HG02870 (cell line): ENCODE measurements at regions not wholly inside any gene's neighbourhood (a gene's known extent, or its start where the extent isn't known, plus 50 kb on each side); places are given as distances from the start of the nearest gene placed in this dataset.
"Not testable (repeated sequence)": the region's sequence is repeated elsewhere in the genome, so short reads cannot be mapped to it uniquely, and the experiment has no call there.

Experiments used
- ATAC-seq: cut with Tn5 transposase; IDR thresholded peaks from one replicate; pipeline ENCODE4 v1.9.1; 2021; ENCODE audit warnings: mild to moderate bottlenecking, moderate library complexity; ENCODE audit not compliant: unreplicated experiment

DNA sequence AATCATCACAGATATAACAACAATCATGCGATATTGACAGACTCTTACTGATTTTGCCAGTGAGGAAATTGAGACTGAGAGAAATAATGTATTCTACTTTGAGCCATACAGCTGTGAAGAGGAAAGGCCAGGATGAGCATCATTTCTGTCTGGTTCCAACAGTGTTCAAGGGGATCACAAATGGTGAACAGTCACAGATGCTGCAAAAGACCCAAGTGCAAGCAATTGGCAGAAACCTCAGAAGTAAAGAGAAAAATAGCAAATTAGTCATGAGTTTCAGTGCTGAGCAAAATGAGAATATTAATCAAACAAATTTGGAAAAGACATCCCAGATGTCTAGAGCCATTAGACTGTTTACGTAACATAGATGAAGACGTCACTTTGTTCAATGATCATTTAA is 114.1 kb downstream of the RAB38 start:
- no peak for ATAC-seq

DNA sequence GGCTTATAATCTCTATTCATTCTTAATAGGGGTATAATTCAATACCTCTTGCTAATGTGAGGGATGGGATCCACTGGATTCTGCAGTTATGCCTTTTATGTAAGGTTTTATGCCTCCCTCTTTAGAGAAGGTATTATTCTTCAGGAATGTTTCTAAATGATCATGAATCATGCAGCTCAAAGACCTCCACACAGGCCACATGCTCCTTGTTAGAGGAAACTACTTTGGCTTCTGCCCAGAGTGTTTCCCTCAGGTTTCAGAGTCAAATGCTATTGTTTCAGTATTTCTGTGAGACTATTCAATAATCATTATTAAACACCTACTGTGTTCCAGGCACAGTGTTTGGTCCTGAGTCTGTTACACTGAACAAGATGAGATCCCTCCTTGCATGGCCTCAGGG is 115.9 kb downstream of the RAB38 start:
- ATAC-seq: no peak

DNA sequence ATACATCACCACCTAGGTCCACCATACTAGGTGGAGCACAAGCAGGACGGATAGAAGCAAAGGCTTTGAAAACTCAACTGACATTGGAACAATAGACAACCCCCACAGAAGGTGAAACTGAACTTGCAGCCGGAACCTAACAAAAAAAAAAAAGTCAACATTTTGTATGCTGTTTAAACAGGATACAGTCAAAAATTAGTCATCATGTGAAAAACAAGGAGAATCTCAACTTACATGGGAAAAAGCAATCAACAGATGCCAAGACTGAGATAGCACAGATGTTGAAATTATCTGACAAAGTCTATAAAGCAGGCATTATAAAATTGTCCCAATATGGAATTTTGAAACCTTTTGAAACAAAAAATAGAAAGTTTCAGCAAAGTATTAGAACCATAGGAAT is 123.8 kb downstream of the RAB38 start:
- ATAC-seq: no peak

DNA sequence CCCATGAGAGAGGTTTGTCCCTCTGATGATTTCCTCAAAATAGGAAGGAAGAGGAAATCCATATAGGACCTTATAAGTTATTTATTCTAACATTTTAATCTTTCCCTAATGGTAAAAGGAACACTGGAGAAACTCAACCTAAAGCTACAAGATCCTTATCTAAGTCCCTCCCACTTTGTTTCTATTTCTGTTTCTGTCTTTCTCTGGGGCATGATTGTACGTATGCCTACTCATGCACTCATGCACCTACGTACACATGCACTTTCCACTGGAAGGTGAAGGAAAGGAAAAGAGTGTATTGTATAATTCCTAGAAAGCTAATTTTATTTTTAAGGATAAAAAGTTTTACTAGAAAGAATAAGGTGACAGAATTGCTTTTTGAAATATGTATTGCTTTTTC is 125.0 kb downstream of the RAB38 start:
- peak; percentile 54 for ATAC-seq

DNA sequence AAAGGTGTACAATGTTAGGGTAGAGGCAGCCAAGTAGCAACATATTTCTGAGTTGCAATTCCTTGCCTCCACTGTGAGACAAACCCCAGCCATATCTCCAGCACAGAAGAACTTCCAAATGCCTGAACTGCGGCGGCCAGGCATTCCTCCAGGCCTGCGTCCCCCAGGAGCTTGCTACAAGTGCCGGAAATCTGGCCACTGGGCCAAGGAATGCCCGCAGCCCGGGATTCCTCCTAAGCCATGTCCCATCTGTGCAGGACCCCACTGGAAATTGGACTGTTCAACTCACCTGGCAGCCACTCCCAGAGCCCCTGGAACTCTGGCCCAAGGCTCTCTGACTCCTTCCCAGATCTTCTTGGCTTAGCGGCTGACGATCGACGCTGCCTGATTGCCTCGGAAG is 130.0 kb downstream of the RAB38 start:
- ATAC-seq: not testable (repeated sequence)

DNA sequence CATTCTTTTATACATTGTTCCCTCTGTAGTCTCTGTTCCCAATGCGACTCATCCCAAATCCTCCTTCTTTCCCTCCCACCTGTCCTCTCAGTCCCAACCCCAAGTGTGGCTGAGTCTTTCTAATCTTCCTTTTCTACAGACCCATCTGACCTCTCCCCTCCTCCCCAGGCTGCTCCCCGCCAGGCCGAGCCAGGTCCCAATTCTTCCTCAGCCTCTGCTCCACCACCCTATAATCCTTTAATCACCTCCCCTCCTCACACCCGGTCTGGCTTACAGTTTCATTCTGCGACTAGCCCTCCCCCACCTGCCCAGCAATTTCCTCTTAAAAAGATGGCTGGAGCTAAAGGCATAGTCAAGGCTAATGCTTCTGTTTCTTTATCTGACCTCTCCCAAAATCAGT is 130.6 kb downstream of the RAB38 start:
- ATAC-seq: not testable (repeated sequence)

DNA sequence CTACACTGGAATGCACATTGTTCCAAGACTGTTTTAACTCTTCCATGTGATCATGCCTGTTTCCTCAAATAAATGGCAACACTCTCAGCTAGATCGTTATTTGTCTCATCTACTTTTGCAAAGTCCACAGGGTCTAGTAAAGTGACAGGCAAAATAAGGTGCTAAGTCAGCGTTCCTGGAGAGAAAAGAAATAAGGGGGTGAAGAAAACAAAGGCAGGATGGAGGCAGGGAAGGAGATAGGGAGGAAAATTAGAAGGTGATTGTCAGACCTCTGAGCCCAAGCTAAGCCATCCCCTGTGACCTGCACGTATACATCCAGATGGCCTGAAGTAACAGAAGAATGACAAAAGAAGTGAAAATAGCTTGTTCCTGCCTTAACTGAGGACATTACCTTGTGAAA is 132.1 kb downstream of the RAB38 start:
- no peak for ATAC-seq

DNA sequence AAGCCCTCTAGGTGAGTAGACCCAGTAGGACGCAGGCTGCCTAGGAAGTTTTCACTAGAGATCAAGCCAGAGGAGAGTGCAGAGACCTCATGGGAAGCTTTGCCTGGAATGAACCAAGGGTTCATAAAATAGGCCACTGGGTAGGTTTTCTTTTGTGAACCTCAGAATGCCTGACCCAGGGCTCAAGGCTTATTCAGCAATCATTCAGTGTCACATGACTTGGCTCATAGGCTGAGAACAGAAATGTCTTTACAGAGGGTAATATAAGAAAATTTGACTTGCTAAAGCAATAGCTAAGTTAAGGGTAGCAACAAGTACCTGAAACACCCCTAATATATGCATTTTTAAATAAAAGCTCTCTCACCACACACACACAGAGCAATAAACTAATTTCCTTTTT is 132.6 kb downstream of the RAB38 start:
- ATAC-seq: no peak

DNA sequence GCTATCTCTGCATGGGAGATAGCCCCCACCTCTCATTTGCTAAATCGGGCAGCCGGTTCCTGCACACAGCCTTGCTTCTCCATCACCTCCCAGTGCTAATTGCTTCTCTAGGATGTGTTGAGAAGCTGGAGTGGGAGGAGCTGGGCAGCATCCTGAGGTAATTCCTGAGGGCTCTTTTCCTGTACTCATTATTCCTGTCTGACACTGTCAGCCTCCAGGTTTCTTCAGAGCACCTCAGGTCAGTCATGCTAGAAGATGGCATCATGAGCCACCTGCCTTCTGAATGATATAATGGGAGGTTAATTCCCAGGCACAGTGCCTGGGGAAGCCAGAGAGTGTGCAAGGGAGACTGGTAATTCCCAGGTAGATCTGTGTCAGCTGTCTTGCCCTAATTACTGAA is 133.0 kb downstream of the RAB38 start:
- no peak for ATAC-seq

DNA sequence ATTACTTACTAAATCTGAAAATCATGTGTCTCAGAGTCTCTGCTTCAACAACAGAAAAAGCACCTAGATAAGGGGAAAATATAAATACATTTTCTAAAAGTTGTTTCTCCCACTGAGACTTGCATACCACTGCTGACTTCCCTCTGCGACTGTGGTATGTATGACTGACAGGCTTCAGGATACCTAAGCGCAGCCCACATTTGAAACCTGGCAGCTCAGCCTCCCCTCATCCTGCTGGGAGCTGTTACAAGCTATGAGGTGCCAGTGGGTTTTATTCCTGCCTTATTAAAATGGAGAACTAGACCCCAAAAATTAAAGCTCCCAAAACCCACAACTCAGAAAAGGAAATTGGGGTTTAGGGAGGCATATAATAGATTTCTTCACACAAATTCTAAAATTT is 133.6 kb downstream of the RAB38 start:
- ATAC-seq: no peak

DNA sequence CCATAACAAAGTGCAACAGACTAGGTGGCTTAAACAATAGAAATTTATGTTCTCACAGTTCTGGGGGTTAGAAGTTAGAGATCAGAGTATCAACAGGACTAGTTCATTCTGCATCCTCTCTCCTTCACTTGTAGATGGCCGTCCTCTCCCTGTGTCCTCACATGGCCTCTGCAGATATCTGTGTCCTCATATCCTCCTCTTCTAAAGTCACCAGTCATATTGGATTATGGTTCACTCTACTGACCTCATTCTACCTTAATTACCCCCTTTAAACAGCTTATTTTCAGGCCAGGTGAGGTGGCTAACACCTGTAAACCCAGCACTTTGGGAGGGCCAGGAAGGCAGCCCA is 135.1 kb downstream of the RAB38 start:
- ATAC-seq: no peak

DNA sequence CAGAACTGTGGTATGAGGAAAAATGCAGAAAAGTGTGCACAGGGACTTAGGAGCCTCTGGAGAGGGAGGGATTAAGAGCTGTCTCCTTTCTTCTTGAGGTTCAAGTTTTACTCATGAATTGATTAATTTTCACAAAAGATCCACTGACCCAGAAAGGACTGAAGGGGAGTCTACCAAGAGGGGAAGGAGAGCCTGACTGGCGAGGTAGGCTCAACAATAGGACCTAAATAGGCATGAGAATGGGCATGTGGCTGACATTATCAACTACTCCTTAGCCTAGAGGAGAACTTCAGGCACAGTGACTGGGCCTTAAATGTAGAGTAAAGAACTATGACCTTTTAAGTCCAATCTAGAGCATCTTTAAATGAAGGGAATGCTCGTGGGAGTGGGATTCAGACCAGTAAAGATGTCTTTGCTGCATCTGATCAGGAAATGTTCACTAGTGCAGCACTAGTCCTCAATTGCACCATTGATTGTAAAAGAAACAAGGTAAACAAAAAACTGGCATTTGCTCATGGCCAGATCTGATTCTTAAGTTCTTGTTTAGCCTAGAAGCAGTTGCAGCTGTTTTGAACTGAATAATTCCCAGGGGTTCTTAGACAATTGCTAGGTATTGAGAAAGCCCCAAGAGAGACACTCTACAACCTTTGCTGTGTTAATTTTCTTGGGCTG is 135.6 kb downstream of the RAB38 start:
- no peak for ATAC-seq

DNA sequence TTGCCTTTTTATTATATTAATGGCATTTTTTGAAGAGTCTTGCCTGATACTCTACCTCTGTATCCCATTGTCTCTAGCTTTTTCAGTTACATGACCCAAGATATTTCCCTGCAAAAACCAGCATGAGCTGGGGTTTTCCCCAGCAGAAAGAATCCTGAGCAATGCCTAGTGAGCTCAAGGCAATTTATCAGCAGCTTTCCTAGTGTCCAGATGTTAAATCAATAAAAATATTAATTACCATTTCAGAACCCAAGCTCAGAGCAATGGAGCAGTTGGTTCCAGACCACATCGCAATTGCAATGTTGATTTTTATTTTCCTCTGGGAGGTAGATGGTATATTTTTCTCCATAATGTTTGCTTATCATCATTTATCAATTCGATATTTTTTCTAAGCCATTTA is 137.2 kb downstream of the RAB38 start:
- no peak for ATAC-seq

DNA sequence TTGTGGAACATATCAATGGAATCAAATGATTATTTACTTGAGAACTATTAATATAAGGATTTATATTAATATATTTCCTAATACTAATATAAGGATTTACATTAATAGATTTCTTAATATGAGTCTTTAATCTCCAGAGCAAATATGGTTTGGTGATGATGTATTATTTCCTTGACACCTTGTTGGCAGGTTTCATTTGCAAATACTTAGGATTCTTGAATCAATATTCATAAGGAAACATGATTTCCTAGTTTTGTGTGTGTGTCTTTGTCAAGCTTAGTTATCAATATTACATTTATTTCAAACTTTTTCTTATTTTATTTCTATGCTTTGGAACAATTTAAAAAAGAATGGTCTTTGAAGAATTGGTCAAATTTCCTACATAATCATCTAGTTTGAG is 138.5 kb downstream of the RAB38 start:
- ATAC-seq: no peak

DNA sequence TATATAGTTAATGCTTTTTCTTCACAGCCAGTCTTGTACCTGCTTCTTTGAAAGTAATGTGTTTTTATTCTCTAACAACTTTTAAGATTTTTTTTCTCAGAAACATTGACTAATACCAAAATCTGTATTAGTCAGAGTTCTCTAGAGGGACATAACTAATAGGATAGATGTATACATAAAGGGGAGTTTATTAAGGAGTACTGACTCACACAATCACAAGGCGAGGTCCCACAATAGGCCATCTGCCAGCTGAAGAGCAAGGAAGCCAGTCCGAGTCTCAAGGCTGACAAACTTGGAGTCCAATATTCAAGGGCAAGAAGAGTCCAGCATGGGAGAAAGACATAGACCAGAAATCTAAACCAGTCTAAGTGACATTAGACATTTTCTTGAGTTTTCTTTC is 140.0 kb downstream of the RAB38 start:
- ATAC-seq: no peak

DNA sequence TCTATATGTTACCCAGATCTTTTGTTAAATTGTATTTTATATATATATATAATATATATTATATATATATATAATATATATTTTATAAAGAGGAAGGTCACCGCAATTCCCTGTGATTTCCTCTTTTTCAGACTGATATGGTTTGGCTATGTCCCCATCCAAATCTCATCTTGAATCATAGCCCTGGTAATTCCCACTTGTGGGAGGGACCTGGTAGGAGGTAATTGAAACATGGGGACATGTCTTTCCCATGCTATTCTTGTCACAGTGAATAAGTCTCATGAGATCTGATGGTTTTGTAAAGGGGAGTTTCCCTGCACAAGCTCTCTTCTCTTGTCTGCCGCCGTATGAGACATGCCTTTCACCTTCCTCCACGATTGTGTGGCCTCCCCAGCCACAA is 157.6 kb downstream of the RAB38 start:
- ATAC-seq: no peak

DNA sequence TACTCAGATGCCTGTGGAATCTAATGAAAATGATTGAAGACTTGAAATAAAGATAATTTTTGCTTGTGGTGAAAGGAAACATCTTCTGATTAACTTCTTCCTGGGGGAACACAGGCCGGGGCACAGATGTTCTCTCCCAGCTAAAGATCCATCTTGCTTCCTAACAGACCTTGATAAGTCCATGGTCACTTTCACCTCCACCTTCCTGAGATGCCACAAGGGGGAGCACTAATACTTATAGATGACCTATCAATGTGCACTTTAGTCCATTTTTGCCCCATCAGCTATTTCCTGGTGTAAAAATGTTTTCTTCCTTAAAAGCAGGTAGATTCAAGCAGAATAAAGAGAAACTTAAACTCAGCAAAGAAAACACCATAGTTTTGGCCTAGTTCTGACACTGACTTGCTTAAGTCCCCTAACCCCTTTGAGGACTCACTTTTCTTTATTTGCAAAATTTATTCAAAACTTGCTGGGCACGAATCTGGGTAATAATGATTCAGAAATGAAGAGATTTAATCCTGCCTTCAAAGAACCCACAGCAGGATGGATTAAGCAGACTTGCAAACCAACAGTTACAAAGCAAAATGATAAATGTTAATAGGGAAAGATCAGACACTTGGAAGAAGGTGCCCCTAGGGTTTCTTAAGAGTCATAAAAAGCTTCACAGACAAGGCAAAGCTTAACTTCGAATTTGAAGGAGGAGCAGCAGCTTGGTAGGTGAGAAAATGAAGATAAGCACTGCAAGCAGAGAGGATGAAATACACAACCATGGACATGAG is 158.7 kb downstream of the RAB38 start:
- ATAC-seq: peak; percentile 89

DNA sequence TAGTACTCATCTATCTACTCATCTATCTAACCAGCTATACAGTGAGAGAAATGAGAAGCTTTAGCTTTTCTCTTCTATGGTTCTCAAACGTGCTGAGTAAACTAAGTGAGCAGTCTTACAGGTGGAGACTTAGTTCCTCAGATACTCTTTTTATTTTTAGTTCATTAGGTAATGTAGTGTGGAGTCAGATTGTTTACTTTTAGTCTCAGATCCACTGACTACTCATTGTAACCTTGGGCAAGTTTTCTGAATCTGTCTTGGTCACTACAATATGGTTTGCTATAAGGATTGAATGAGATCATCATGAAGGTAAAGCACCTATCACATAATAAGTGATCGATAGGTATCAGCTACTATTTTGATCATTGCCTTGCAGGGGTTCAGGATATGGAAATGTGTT is 160.1 kb downstream of the RAB38 start:
- ATAC-seq: no peak

DNA sequence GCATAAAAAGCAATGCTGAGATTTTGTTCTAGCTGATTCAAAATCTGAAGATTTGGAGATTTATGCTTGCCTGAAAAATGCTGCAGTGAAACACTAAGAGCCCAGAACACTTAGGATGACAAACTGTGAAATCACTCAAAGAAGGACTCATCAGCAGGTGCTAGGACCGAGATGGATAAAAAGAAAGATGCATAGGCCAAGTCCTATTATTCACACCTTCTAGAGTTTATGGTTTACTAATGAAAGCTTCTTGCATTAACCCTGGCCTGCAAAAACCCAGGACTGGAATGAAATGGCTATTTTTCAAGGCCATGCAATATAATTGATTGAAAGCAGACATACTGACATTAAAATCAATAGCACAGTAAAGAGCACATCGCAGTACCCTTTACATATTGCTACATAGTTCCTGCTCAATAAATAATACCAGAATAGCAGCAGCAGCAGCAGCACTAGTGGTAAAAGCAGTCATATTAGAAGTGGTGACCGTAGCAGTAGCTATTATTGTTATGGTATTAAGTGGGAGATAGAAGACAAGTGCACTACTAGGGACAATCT is 161.7 kb downstream of the RAB38 start:
- ATAC-seq: no peak

DNA sequence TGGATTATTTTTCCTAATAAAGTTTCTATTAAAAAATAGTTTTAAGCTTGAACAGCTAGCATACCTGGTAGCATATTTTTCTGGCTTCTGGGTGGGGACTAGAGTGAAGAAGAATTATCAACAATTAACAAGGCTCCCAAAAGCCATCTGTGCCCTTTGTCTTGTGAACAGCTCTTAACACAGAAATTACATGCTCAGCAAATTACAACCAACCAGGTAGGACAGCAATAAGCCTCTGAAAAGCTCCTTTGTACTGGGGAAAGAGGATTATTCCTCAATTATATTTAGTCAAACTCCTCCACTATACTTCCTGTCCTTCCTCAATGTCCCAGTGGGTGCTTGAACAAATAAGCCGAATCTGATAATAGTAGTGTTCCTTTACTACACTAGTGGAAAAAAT is 162.8 kb downstream of the RAB38 start:
- ATAC-seq: no peak

DNA sequence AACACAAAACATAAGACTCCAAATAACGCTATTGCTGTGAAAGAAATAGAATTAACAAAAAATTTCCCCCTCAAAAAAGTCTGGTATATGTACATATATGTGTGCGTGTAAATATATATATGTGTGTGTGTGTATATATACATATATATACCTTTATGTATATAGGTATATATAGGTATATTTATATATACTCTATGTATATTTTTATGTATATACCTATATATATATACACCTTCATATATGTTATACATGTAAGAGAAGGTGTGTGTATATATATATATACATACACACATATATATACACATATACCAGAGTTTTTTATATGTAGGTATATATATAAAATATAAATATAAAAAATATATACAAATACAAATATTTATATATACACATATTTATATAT is 199.2 kb downstream of the RAB38 start:
- ATAC-seq: no peak

DNA sequence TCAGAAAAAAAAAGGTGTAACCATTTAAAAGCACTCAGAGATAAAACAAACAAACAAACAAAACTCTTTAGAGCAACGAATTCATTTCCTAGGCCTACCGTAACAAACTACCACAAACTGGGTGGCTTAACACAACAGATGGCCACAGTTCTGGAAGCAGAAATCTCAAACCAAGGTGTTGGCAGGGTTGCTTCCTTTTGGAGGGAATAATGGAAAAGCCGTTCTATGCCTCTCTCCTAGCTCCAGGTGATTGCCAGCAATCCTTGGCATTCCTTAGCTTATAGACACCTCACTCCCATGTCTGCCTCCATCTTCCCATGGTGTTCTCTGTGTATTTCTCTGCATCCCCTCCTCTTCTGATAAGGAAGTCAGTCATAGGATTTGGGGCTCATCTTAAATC is 200.4 kb downstream of the RAB38 start:
- no peak for ATAC-seq

DNA sequence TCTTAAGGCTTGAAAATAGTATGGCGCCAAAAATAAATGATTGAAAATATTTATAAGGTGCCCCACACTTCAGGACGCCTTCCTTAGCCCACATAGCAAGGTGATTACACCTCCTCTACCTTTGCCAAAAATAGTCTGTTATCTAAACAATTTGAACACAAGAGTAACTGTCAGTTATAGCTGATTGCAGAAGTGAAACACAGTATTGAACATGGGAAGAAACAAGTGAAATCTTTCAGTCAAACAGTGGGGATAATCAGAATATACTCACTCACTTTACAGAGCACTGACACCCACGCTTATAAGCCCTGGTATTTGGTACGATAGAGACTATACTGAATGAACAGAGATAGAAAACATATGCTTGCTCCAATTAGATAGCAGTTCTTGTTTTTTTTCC is 203.1 kb downstream of the RAB38 start:
- peak; percentile 94 for ATAC-seq
